Endothelial cell of umbilical vein (primary cell): ENCODE measurements at regions not wholly inside any gene's neighbourhood (a gene's known extent, or its start where the extent isn't known, plus 50 kb on each side); places are given as distances from the start of the nearest gene placed in this dataset.
"Not testable (repeated sequence)": the region's sequence is repeated elsewhere in the genome, so short reads cannot be mapped to it uniquely, and the experiment has no call there.

Experiments used
- BruUV-seq: library from RNA; stranded (reverse); fragments of 400-500 nt; replicated peaks from 2 replicates; lab custom pipeline; 2021; lab: Mats Ljungman, UMichigan
- CTCF ChIA-PET: fragments of 300-600, 350-600 bp; sonication (Branson Sonifier 250); formaldehyde crosslinking; loops from one replicate; lab custom pipeline; 2021; ENCODE audit warnings: antibody characterized with exemption, inconsistent platforms; lab: Charles Lee
- POLR2A ChIA-PET: fragments of 300-600, 350-600 bp; sonication (Branson Sonifier 250); formaldehyde crosslinking; loops from one replicate; lab custom pipeline; 2021; ENCODE audit warnings: antibody characterized with exemption, inconsistent platforms; lab: Charles Lee
- DNase-seq: peaks from one replicate; pipeline ENCODE4 v3.0.0-alpha.2; 2011; ENCODE audit warnings: low read depth, low spot score
- FAIRE-seq: peaks from 2 replicates; lab custom pipeline; 2011; peaks lifted over from hg19 to GRCh38; lab: Jason Lieb, UNC
- H2AFZ ChIP-seq: 2 replicates; pipeline ENCODE4 v1.6.0; 2012; ENCODE audit warnings: low read depth, low read length, control low read depth, inconsistent platforms
- H3K27ac ChIP-seq: 2 replicates; pipeline ENCODE4 v1.5.1; 2011; ENCODE audit warnings: low read depth, mild to moderate bottlenecking, control low read depth, low read length, moderate library complexity; ENCODE audit not compliant: insufficient read depth
- H3K27me3 ChIP-seq, 2 experiments: 2 replicates each; pipeline versions ENCODE4 v1.6.0 to v1.6.1; 2011; ENCODE audit warnings: low read length in 2 of 2, mixed read lengths in 1 of 2; ENCODE audit not compliant: control insufficient read depth in 2 of 2, insufficient read depth in 2 of 2
- H3K36me3 ChIP-seq, 2 experiments: 2 replicates in 1 of 2; 3 replicates in 1 of 2; pipeline ENCODE4 v1.5.1; 2011; ENCODE audit warnings: low read length in 2 of 2, mild to moderate bottlenecking in 1 of 2, moderate library complexity in 1 of 2; ENCODE audit not compliant: control insufficient read depth in 2 of 2, insufficient read depth in 2 of 2; ENCODE audit errors: extremely low read depth in 1 of 2
- H3K4me1 ChIP-seq: 3 replicates; pipeline ENCODE4 v1.5.1; 2011; ENCODE audit warnings: mild to moderate bottlenecking, low read length; ENCODE audit not compliant: control insufficient read depth, insufficient read depth; ENCODE audit errors: extremely low read depth
- H3K4me2 ChIP-seq: 2 replicates; pipeline ENCODE4 v1.6.1; 2011; ENCODE audit warnings: low read length, control low read depth, mixed read lengths; ENCODE audit not compliant: insufficient read depth
- H3K4me3 ChIP-seq, 3 experiments: fragments of 200-600 bp in 1 of 3; sonication (generic), shearing (Covaris generic) in 1 of 3; replicated peaks in 1 of 3; 2 replicates each; pipeline ENCODE4 v1.5.1; 2011 to 2016; ENCODE audit warnings: control low read depth in 3 of 3, low read length in 3 of 3, mild to moderate bottlenecking in 2 of 3, inconsistent platforms in 1 of 3, low read depth in 1 of 3, moderate library complexity in 1 of 3; ENCODE audit not compliant: insufficient read depth in 1 of 3
- H3K79me2 ChIP-seq: 2 replicates; pipeline ENCODE4 v1.6.0; 2012; ENCODE audit warnings: low read length, inconsistent platforms; ENCODE audit not compliant: control insufficient read depth, insufficient read depth
- H3K9ac ChIP-seq: replicated peaks from 2 replicates; pipeline ENCODE3; 2011; ENCODE audit warnings: low read length, control low read depth; ENCODE audit not compliant: insufficient read depth; ENCODE audit errors: extremely low read depth
- H3K9me1 ChIP-seq: replicated peaks from 3 replicates; pipeline ENCODE4 v1.6.0; 2011; ENCODE audit warnings: mild to moderate bottlenecking, low read length; ENCODE audit not compliant: control insufficient read depth, insufficient read depth; ENCODE audit errors: extremely low read depth
- H3K9me3 ChIP-seq: replicated peaks from 2 replicates; pipeline ENCODE4 v1.5.1; 2012; ENCODE audit warnings: low read length, inconsistent platforms; ENCODE audit not compliant: control insufficient read depth, insufficient read depth
- H4K20me1 ChIP-seq: replicated peaks from 2 replicates; pipeline ENCODE3; 2011; ENCODE audit warnings: mild to moderate bottlenecking, low read length; ENCODE audit not compliant: control insufficient read depth, insufficient read depth; ENCODE audit errors: extremely low read depth
- CTCF ChIP-seq, 2 donors: IDR thresholded peaks; 1 replicate in 1 of 2; 2 replicates in 1 of 2; pipeline ENCODE4 v1.5.1; 2011; ENCODE audit warnings: low read length in 2 of 2, mild to moderate bottlenecking in 2 of 2, moderate library complexity in 2 of 2, control low read depth in 1 of 2, inconsistent platforms in 1 of 2, low read depth in 1 of 2; ENCODE audit not compliant: insufficient read depth in 1 of 2; ENCODE audit errors: extremely low read depth in 1 of 2
- EZH2 ChIP-seq: IDR thresholded peaks from 2 replicates; pipeline ENCODE4 v1.6.1; 2012; ENCODE audit warnings: borderline replicate concordance, low read depth, mild to moderate bottlenecking, moderate library complexity, low read length, inconsistent platforms; ENCODE audit not compliant: severe bottlenecking
- FOS ChIP-seq: IDR thresholded peaks from 2 replicates; pipeline ENCODE4 v1.6.1; 2011; ENCODE audit warnings: mild to moderate bottlenecking, low read length, moderate library complexity, borderline replicate concordance; ENCODE audit not compliant: insufficient read depth
- GATA2 ChIP-seq: IDR thresholded peaks from 2 replicates; pipeline ENCODE4 v1.7.0; 2011; ENCODE audit warnings: low read depth, mild to moderate bottlenecking, moderate library complexity, mixed read lengths, low read length; ENCODE audit not compliant: insufficient read length, insufficient read depth
- JUN ChIP-seq: IDR thresholded peaks from 2 replicates; pipeline ENCODE4 v1.6.1; 2011; ENCODE audit warnings: borderline replicate concordance, low read depth; ENCODE audit not compliant: insufficient read length, insufficient read depth
- MAX ChIP-seq: IDR thresholded peaks from 2 replicates; pipeline ENCODE4 v1.6.1; 2011; ENCODE audit not compliant: insufficient read depth, insufficient read length
- MYC ChIP-seq: IDR thresholded peaks from one replicate; pipeline ENCODE4 v1.6.1; 2011; ENCODE audit warnings: mild to moderate bottlenecking, low read depth, low read length
- POLR2A ChIP-seq: IDR thresholded peaks from 2 replicates; pipeline ENCODE4 v1.6.1; 2012; ENCODE audit warnings: low read depth, mild to moderate bottlenecking, control low read depth, low read length
- POLR2AphosphoS5 ChIP-seq: IDR thresholded peaks from 2 replicates; pipeline ENCODE4 v1.6.1; 2012; ENCODE audit warnings: low read depth, mild to moderate bottlenecking, control low read depth, low read length, moderate library complexity; ENCODE audit not compliant: insufficient read depth
- dilution Hi-C: fragments of 300-500 bp; cut with MboI; formaldehyde crosslinking; loops from one replicate; pipeline ENCODE4 v1.15.0; 2019; ENCODE audit warnings: low sequenced_read_pairs; ENCODE audit not compliant: extremely low pct_ligation_motif_present
- intact Hi-C: fragments of 100-400 bp; cut with micrococcal nuclease; formaldehyde crosslinking; loops from one replicate; pipeline ENCODE4 v1.10.0; 2022

DNA sequence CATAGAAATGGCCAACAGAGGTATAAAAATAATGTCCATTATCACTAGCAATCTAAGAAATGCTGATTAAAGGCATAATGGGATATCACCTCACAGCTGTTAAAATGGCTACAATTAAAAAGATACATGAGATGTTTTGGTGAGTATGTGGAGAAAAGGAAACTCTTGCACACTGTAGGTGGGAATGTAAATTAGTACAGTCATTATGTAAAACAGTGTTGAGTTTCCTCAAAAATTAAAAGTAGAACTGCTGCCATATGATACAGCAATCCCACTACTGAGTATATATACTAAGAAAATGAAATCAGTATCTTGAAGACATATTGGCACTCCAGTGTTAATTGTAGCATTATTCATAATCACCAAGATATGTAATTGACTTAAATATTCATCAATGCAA is 982.2 kb upstream of the EPHA6 start:
- H3K9ac ChIP-seq, result no peak overlapping the region
- H3K79me2 ChIP-seq, result no peaks in the 10 kb centered on the region
- intact Hi-C loops, result no loop called here
- dilution Hi-C loops, result no loop called here
- no peak overlapping the region for H2AFZ ChIP-seq
- TF ChIP-seq POLR2A (no peak), MYC (no peak), POLR2AphosphoS5 (no peak), FOS (no peak), JUN (no peak), GATA2 (no peak), CTCF (IDR thresholded peaks at IDR 0.05; ENCODE audit: extremely low read depth in 1 of 2, insufficient read depth in 1 of 2, low read depth in 1 of 2, low read length in 2 of 2) (no peak), MAX (no peak), EZH2 (no peak)
- H3K9me1 ChIP-seq, result no peaks in the 10 kb centered on the region
- POLR2A ChIA-PET, result no interaction called here
- H3K9me3 ChIP-seq, result no peaks in the 10 kb centered on the region
- no peaks in the 10 kb centered on the region for H3K36me3 ChIP-seq
- CTCF ChIA-PET, result no interaction called here
- no peaks in the 10 kb centered on the region for H4K20me1 ChIP-seq
- no peak overlapping the region for H3K27ac ChIP-seq
- no peaks in the 10 kb centered on the region for H3K27me3 ChIP-seq
- BruUV-seq, result no TSS peak
- DNase-seq (no peak), FAIRE-seq (no peak)
- no peak overlapping the region for H3K4me3 ChIP-seq
- no peaks in the 10 kb centered on the region for H3K4me1 ChIP-seq
- no peak overlapping the region for H3K4me2 ChIP-seq

DNA sequence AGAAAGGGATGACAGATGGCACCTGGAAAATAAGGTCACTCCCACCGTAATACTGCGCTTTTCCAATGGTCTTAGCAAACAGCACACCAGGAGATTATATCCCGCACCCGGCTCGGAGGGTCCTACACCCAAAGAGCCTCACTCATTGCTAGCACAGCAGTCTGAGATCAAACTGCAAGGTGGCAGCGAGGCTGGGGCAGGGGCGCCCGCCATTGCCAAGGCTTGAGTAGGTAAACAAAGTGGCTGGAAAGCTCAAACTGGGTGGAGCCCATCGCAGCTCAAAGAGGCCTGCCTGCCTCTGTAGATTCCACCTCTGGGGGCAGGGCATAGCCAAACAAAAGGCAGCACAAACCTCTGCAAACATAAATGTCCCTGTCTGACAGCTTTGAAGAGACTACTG is 953.8 kb upstream of the EPHA6 start:
- H3K9me1 ChIP-seq, H3K36me3 ChIP-seq, H3K9ac ChIP-seq, H3K4me1 ChIP-seq, DNase-seq, dilution Hi-C loops, POLR2A ChIA-PET, H3K79me2 ChIP-seq, H3K4me3 ChIP-seq, H3K27ac ChIP-seq, H3K9me3 ChIP-seq, H4K20me1 ChIP-seq, H2AFZ ChIP-seq, intact Hi-C loops, CTCF ChIA-PET, H3K4me2 ChIP-seq, BruUV-seq, H3K27me3 ChIP-seq, FAIRE-seq: not testable (repeated sequence)
